ENCODE measurements at regions not wholly inside any gene's neighbourhood (a gene's known extent, or its start where the extent isn't known, plus 50 kb on each side); places are given as distances from the start of the nearest gene placed in this dataset.

GRCh38 chr18:78601349-78601748, 378.3 kb upstream of the SALL3 start:
- TF ChIP-seq CTCF (IDR thresholded peaks at IDR 0.05) (no peak), POLR2A (IDR thresholded peaks at IDR 0.05) (no peak)
